ENCODE measurements at regions not wholly inside any gene's neighbourhood (a gene's known extent, or its start where the extent isn't known, plus 50 kb on each side); places are given as distances from the start of the nearest gene placed in this dataset.

- TF ChIP-seq CTCF (IDR thresholded peaks at IDR 0.05) (no peak), POLR2A (IDR thresholded peaks at IDR 0.05) (no peak)
Measured at GRCh38 chr20:11987526-11987925, 69.8 kb downstream of the BTBD3 start.

All from body of pancreas (tissue), 4 donors.